ENCODE measurements at regions not wholly inside any gene's neighbourhood (a gene's known extent, or its start where the extent isn't known, plus 50 kb on each side); places are given as distances from the start of the nearest gene placed in this dataset.
A peak's percentile ranks its signal among the peaks of the same experiment; 100 is the strongest.

DNA sequence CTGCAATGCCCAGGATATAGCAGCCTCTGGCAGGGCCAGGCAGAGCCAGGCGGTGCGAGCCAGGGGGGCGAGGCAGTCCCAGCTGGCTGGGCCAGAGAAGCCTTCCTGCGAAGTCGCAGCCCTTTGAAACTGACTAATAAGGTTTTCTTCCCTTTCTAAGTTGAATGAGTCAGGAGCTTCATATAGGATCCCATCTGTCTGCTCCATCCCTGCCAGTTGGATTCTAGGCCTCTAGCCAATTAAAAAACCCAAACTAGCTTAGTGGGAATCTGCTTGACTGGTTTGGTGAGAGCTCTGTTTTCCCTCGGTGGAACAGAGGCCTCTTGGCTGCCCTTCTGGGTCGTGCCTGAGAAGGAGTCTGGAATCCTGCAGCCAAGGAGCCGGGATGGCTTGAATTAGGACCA is 70.1 kb upstream of the RAPGEF1 start:
- ATAC-seq = no peak

DNA sequence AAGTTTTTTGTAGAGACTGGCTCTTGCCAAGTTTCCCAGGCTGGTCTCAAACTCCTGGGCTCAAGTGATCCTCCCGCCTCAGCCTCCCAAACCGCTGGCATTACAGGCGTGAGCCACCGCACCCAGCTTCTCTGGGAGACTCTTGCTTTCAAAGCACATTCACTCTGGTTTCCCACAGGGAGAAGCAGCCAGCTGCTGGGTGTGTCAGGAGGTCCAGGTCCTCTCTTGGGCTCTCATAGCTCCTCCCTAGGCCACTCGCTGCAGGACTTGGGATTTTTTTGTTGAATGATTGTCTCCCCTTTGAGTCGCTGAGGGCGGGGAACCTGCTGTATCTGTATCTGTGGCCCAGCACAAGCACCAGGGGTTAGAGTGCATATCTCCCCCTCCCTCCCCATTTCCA is 68.4 kb upstream of the RAPGEF1 start:
- ATAC-seq = no peak
- DNase-seq (ENCODE audit: low spot score in 2 of 2) = no peak
- Mint-ChIP-seq H3K36me3 (no peaks in the 10 kb centered on the region), H3K27ac (no peak overlapping the region), H3K9me3 (no peaks in the 10 kb centered on the region)

More for the DNA sequence above, 70.1 kb upstream of the RAPGEF1 start:
- no peak overlapping the region for H3K27ac Mint-ChIP-seq
- H3K9me3 Mint-ChIP-seq = no peaks in the 10 kb centered on the region
- no peaks in the 10 kb centered on the region for H3K36me3 Mint-ChIP-seq
- no peak for DNase-seq (ENCODE audit: low spot score in 2 of 2)

DNA sequence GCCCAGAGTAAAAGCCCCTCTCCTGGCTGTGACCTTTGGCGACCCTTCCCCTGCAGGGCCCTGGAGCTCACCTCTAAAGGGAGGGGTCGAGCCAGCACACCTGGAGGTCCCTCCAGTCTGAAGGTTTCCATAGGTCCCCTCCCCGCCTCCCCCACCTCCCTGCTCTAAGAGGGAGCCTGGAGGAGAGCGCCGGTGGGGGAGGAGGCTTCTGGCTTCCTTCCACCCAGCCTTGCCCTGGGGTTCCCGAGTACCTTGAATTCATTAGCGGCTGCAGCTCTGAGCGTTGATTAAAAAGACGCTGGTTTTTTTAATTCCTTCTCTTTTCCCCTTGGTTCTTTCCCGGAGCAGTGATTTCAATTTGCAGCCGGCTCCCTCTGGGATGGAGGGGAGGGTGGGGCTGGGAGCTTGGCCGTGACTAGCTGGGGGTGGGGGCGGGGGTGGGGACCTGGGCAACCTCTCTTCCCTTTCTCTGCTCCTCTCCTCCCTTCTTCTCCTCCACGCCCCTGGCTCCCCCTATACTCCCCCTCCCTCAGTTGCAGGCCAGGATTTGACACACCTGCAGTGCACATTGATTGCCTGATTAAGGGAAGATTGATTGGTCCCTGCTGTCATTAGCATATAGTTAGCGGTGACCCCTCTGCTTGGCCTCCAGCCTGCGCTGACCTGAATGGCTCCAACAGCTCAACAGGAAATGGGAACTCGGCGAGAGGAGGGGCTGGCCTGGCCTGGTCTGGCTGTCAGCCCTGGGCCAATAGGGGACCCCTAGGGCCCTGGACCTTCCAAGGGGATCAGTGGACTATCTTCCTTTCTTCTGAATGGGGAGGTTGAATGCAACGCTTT is 67.5 kb upstream of the RAPGEF1 start:
- Mint-ChIP-seq H3K9me3 (no peaks in the 10 kb centered on the region), H3K27ac (no peak overlapping the region), H3K36me3 (no peaks in the 10 kb centered on the region)
- ATAC-seq (no peak), DNase-seq (ENCODE audit: low spot score in 2 of 2) (no peak)

DNA sequence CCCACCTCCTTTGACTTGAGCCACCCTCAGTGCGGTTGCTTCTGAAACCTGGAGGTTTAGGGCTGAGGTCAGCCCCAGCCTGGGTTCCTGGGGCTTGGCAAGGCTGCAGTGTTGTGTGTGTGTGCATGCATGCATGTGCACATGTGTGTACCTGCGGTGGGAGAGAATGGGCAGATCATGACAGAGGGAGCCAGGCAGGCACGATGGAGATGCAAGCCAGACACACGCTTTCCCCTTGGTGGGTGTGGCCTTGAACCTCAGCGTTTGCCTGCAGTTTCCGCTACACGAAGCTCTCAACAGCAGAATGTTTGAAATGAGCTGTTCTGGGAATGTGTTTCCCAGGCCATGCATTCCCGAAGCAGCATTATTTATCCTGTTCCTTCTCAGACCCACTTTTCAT is 65.9 kb upstream of the RAPGEF1 start:
- ATAC-seq = no peak
- H3K27ac Mint-ChIP-seq = no peak overlapping the region
- no peak for DNase-seq (ENCODE audit: low spot score in 2 of 2)
- no peaks in the 10 kb centered on the region for H3K36me3 Mint-ChIP-seq
- H3K9me3 Mint-ChIP-seq = no peaks in the 10 kb centered on the region

DNA sequence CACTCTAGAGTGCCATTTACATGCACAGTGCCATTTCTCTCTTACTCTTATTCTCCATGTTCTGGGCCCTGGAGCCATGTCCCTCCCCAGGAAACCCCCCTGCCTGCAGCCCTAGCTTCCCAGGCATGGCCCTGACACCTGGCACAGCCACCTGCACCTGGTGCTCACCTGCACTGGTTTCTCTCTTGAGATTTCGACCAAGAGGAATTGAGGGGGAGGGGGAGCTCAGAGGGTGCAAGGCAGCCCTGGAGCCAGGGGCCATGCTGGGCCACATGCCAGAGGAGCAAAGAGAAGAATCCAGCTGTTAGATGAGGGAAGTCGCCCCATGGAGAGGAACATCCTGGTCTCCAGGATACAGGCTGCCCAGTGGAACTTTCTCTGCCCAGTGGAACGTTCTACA is 65.0 kb upstream of the RAPGEF1 start:
- no peak overlapping the region for H3K27ac Mint-ChIP-seq
- H3K9me3 Mint-ChIP-seq = peaks cover 0 to 6% of the 10 kb centered on the region in 2 donors
- no peaks in the 10 kb centered on the region for H3K36me3 Mint-ChIP-seq
- ATAC-seq = no peak
- DNase-seq (ENCODE audit: low spot score in 2 of 2) = no peak

DNA sequence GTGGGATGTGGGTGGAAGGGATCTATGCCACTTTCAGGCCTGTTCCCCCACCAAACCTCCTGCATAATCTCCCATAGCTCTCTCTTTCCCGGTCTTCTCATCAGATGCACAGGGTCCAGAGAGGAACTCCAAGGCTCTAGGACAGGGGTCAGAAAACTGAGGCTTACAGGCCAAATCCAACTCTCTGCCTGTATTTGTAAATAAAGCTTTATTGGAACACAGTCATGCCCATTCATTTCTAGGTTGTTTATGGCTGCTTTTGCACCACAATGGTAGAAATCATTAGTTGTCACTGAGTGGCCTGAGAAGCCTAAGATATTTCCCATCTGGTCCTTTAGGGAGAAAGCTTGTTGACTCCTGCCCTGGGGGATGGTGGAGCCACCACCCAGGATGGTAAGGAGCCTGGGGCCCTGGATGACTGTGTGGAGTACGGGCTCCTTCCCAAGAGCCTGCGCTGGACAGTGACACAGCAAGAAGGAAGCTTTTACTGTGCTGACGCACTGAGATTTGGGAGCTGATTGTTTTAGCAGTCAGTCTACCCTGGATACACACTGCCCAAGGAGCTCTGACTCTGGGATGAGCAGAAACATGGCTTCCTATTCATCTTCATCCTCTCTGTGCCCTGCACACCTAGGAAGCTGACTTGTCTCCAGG is 64.0 kb upstream of the RAPGEF1 start:
- DNase-seq (ENCODE audit: low spot score in 2 of 2) (no peak), ATAC-seq (no peak)
- Mint-ChIP-seq H3K27ac (no peak overlapping the region), H3K36me3 (no peaks in the 10 kb centered on the region), H3K9me3 (peaks cover 0 to 6% of the 10 kb centered on the region in 2 donors)

DNA sequence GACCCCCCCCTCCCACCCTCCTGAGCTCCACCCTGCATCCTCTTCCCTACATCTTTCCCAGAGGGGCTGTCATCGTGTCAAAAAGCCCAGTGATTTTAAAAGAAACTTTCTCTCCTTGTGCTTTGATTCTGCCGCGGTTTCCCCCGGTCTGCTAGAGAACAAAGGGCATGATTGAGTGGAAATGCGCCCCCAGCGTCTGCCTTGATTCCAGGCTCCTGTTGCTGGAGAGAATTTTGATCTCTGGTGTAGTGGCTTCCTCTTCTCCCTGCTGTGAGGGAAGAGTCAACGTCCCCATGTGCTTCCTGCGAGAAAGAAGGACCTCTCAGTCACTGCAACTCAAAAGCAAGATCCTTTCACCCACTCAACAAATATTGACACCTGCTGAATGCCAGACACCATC is 61.9 kb upstream of the RAPGEF1 start:
- ATAC-seq (no peak), DNase-seq (ENCODE audit: low spot score in 2 of 2) (no peak)
- Mint-ChIP-seq H3K36me3 (no peaks in the 10 kb centered on the region), H3K27ac (no peak overlapping the region), H3K9me3 (peaks cover 0 to 6% of the 10 kb centered on the region in 2 donors)

DNA sequence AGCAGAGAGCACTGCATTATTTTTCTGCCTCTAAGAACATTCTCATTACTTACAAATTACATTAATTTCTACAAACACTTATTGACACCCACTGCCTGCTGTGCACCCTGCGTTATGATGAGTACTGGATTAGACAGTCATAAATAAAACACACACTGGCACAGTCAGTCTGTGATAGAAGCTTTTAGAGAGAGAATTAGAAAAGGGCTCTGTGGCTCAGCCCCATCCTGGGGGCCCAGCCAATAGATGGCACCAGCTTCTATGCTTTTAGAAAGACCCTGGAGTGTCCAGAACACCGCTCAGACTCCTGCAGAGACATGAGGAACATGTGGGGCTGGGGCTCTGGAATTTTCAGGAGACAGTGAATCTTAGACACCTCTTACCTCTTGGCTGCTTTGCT is 61.0 kb upstream of the RAPGEF1 start:
- H3K36me3 Mint-ChIP-seq = no peaks in the 10 kb centered on the region
- H3K27ac Mint-ChIP-seq = no peak overlapping the region

DNA sequence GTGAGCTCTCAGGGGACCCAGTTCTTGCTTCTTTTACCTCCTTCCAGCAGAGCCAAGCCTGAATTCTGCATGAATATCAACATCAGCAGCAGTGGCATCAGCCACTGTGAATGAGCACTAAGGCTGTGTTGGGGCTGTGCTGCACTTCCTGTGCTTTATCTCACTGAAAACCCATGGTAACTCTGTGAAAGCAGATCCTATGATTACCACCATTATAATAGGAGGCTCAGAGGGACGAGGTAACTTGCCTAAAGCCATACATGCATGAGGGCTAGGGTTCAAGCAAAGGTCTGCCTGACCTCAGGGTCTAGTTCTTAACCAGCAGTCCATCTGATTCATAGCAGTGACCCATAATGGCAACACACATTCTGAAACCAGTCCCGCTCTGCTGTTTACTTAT is 60.5 kb upstream of the RAPGEF1 start:
- Mint-ChIP-seq H3K27ac (no peak overlapping the region), H3K9me3 (peaks cover 4 to 9% of the 10 kb centered on the region in 2 donors), H3K36me3 (no peaks in the 10 kb centered on the region)
- no peak for DNase-seq (ENCODE audit: low spot score in 2 of 2)
- no peak for ATAC-seq

More for the DNA sequence above, 61.0 kb upstream of the RAPGEF1 start:
- ATAC-seq (no peak), DNase-seq (ENCODE audit: low spot score in 2 of 2) (no peak)
- H3K9me3 Mint-ChIP-seq = peaks cover 0 to 6% of the 10 kb centered on the region in 2 donors

DNA sequence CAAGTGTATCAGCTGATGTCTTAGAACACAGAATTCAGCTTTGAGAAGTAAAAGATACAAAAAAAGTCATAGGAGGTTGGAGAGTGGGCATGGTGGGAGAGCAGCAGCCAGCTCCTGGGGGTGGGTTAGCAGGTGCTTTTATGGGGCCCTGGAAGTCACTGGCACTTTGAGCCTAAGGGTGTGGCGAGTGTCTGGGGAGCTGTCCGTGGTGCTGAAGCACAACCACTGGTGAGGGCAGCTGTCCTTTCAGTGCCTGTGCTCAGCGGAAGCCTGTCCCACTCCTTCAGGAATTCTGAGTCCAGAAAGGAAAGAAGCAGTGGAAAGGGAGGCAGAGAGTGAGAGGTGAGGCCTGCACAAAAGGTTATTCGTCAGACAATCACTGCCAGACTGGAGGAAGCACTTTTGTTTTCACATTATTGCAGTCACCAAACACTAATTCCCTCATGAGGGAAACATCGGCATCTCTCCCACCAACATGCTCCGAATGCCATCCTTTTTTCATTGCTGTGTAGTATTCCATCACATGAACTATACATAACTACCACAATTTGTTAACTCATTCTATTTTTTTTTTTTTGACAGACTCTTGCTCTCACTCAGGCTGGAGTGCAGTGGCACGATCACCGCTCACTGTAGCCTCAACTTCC is 59.4 kb upstream of the RAPGEF1 start:
- no peaks in the 10 kb centered on the region for H3K36me3 Mint-ChIP-seq
- DNase-seq (ENCODE audit: low spot score in 2 of 2) (peak in 1 of 2 donors; percentile 70), ATAC-seq (no peak)
- H3K9me3 Mint-ChIP-seq = peaks cover 4 to 9% of the 10 kb centered on the region in 2 donors
- H3K27ac Mint-ChIP-seq = no peak overlapping the region

DNA sequence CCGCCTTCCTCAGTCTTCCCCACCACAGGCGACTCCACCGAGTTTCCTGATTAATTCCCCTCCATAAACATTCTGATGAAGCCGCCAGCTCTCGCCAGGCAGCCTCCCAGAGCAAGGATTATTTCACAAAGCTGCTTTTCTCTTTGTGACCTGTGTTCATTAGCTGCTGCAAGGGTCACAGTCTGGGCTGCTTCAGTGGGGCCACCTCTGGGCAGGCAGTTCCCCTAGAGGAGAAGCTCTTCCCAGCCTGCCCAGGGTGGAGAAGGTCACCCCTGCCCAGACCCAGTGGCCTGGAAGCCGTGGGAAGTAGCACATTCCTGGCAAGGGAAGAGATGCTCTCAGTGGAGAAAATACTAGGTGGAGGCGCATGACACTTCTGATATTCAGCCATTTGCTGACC is 58.4 kb upstream of the RAPGEF1 start:
- ATAC-seq (no peak), DNase-seq (ENCODE audit: low spot score in 2 of 2) (no peak)
- Mint-ChIP-seq H3K36me3 (no peaks in the 10 kb centered on the region), H3K27ac (no peak overlapping the region), H3K9me3 (peaks cover 4 to 9% of the 10 kb centered on the region in 2 donors)

DNA sequence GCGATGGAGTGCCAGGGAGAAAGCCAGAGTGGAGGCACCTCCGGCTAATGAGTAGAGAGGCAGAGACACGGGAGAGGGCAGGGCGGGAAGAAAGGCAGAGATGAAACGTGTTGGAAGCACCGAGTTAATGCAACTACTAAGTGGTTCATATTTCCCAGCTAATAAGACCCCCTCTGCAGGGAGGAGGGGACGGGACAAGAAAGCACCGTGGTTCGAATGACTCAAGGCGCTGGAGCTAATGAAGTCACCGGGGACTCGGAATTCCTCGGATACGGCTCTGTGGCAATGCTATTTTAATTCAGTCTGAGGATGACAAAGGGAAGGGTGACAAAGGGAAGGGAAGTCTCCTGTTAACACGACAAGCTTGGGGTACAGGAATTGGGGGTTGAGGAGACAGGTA is 54.5 kb upstream of the RAPGEF1 start:
- DNase-seq (ENCODE audit: low spot score in 2 of 2) = no peak
- ATAC-seq = no peak
- Mint-ChIP-seq H3K36me3 (no peaks in the 10 kb centered on the region), H3K27ac (no peak overlapping the region), H3K9me3 (peaks cover 3 to 4% of the 10 kb centered on the region in 2 donors)

DNA sequence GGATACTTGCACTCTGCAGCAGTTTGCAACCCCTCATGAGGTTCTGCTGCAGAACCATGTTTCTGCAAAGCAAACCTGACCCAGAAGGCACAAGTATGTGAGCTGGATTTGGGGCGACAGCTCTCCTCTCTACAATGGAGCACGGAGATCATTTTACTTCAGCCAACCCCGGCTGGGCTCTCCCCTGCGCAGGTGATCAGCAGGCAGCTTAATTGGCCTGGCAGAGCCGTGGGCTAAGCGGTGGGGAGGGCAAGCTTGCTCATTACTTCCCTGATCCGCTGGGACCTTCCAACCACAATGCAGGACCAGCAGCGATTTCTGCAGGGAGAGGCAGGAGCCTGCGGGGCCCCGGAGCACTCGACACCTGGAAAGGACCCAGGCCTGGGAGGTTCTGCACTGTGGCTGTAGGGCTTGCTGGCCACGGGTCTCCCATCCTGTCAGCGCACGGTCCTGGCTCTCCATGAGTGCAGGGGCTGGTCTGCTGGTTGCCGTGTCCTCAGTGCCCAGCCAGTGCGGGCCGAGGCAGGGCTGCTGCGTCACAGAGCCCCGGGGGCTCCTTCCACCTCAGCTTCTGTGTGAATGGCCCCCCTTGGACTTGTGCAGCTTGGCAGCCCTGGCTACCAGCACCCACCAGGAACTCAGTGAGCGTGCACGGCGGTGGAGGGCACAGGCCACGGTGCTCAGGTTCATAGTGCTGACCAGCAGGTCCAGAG is 51.8 kb upstream of the RAPGEF1 start:
- ATAC-seq (no peak), DNase-seq (ENCODE audit: low spot score in 2 of 2) (no peak)
- no peaks in the 10 kb centered on the region for H3K36me3 Mint-ChIP-seq
- no peak overlapping the region for H3K27ac Mint-ChIP-seq
- H3K9me3 Mint-ChIP-seq = peaks cover 3 to 4% of the 10 kb centered on the region in 2 donors
